B cell (primary cell): ENCODE measurements at regions not wholly inside any gene's neighbourhood (a gene's known extent, or its start where the extent isn't known, plus 50 kb on each side); places are given as distances from the start of the nearest gene placed in this dataset.

Experiments
- CTCF ChIP-seq: fragments of 200-600 bp; IDR thresholded peaks from one replicate; pipeline ENCODE4 v1.8.0; 2022; ENCODE audit warnings: antibody characterized with exemption, mild to moderate bottlenecking
- EZH2 ChIP-seq: IDR thresholded peaks from 2 replicates; pipeline ENCODE4 v1.6.1; 2012; ENCODE audit warnings: borderline replicate concordance, low read depth, mild to moderate bottlenecking, moderate library complexity, low read length; ENCODE audit not compliant: insufficient read depth, poor library complexity, severe bottlenecking

- TF ChIP-seq CTCF, result no peak
- no peak for TF ChIP-seq EZH2
These were observed 317.5 kb upstream of the MOCS1 start for GRCh38 chr6:40251637-40252300.
